K562 (cell line): ENCODE measurements at regions not wholly inside any gene's neighbourhood (a gene's known extent, or its start where the extent isn't known, plus 50 kb on each side); places are given as distances from the start of the nearest gene placed in this dataset.

Experiments used
- ATAC-seq: fragments of 200-7000 bp; cut with Tn5 transposase; 3 replicates; pipeline ENCODE4 v1.9.1; 2020; ENCODE audit warnings: moderate library complexity
- BruUV-seq: library from RNA; stranded (reverse); fragments of 400-500 nt; replicated peaks from 2 replicates; lab custom pipeline; 2021; lab: Mats Ljungman, UMichigan
- CTCF ChIA-PET: fragments of 300-600 bp; formaldehyde crosslinking; extraction: SDS; loops from one replicate; lab custom pipeline; 2021; ENCODE audit warnings: low intra/inter-chr PET ratio; lab: Yijun Ruan, JAX
- POLR2A ChIA-PET: fragments of 300-600, 350-650 bp; sonication (Branson Sonifier 250); formaldehyde crosslinking; extraction: SDS; loops from one replicate; lab custom pipeline; 2021; ENCODE audit warnings: antibody characterized with exemption, inconsistent platforms; lab: Yijun Ruan, JAX
- DNase-seq, 4 experiments: peaks; one replicate each; pipeline versions ENCODE4 v3.0.0 to v3.0.0-alpha.2; 2011 to 2018; ENCODE audit warnings: low spot score in 3 of 4, mixed read lengths in 3 of 4; ENCODE audit errors: extremely low read depth in 1 of 4
- FAIRE-seq: peaks from 2 replicates; lab custom pipeline; 2011; peaks lifted over from hg19 to GRCh38; lab: Jason Lieb, UNC
- H2AFZ ChIP-seq: 2 replicates; pipeline ENCODE4 v1.6.0; 2011; ENCODE audit warnings: low read depth, low read length, control low read depth, inconsistent platforms
- H3K27ac ChIP-seq: fragments of 200-600 bp; 3 replicates; pipeline ENCODE4 v1.8.0; 2011; ENCODE audit warnings: low read depth, mild to moderate bottlenecking, control low read depth, inconsistent platforms, low read length, moderate library complexity, mixed read lengths; ENCODE audit errors: extremely low read depth
- H3K27me3 ChIP-seq, 2 experiments: fragments of 300-600 bp in 1 of 2; 2 replicates in 1 of 2; 3 replicates in 1 of 2; pipeline versions ENCODE4 v1.6.0 to v1.8.0; 2011; ENCODE audit warnings: inconsistent platforms in 2 of 2, low read length in 2 of 2, mild to moderate bottlenecking in 1 of 2, mixed read lengths in 1 of 2, moderate library complexity in 1 of 2; ENCODE audit not compliant: control insufficient read depth in 2 of 2, insufficient read depth in 2 of 2
- H3K36me3 ChIP-seq: fragments of 300-600 bp; 3 replicates; pipeline ENCODE4 v1.8.0; 2011; ENCODE audit warnings: mild to moderate bottlenecking, low read length, inconsistent platforms; ENCODE audit not compliant: control insufficient read depth, insufficient read depth
- H3K4me1 ChIP-seq, 2 experiments: fragments of 200-600 bp in 1 of 2; replicated peaks in 1 of 2; 2 replicates in 1 of 2; 3 replicates in 1 of 2; pipeline versions ENCODE4 v1.5.1 to v1.8.0; 2011; ENCODE audit warnings: inconsistent platforms in 2 of 2, low read length in 2 of 2, mild to moderate bottlenecking in 1 of 2, mixed read lengths in 1 of 2, moderate library complexity in 1 of 2; ENCODE audit not compliant: control insufficient read depth in 2 of 2, insufficient read depth in 2 of 2
- H3K4me2 ChIP-seq: 2 replicates; pipeline ENCODE4 v1.6.1; 2011; ENCODE audit warnings: low read length, control low read depth, inconsistent platforms, mixed read lengths; ENCODE audit not compliant: insufficient read depth
- H3K4me3 ChIP-seq: fragments of 200-600 bp; sonication (generic), shearing (Covaris generic); 2 replicates; pipeline ENCODE4 v1.5.1; 2016; ENCODE audit warnings: control low read depth, inconsistent platforms
- H3K79me2 ChIP-seq: fragments of 200-600 bp; 3 replicates; pipeline ENCODE4 v1.8.0; 2011; ENCODE audit warnings: low read length, inconsistent platforms; ENCODE audit not compliant: control insufficient read depth, insufficient read depth
- H3K9ac ChIP-seq, 2 experiments: 2 replicates each; pipeline versions ENCODE4 v1.6.0 to v1.6.1; 2011; ENCODE audit warnings: low read depth in 2 of 2, low read length in 2 of 2, control low read depth in 1 of 2, inconsistent platforms in 1 of 2, mild to moderate bottlenecking in 1 of 2, mixed read lengths in 1 of 2; ENCODE audit not compliant: insufficient read depth in 1 of 2
- H3K9me1 ChIP-seq: one replicate; pipeline ENCODE4 v1.6.0; 2011; ENCODE audit warnings: inconsistent platforms, mild to moderate bottlenecking, low read length, moderate library complexity; ENCODE audit not compliant: control insufficient read depth, insufficient read depth
- H3K9me3 ChIP-seq: replicated peaks from 2 replicates; pipeline ENCODE4 v1.5.1; 2011; ENCODE audit warnings: low read depth, low read length, inconsistent platforms; ENCODE audit not compliant: control insufficient read depth, insufficient read depth
- H4K20me1 ChIP-seq: replicated peaks from 2 replicates; pipeline ENCODE4 v1.6.1; 2011; ENCODE audit warnings: low read length, inconsistent platforms, mixed read lengths; ENCODE audit not compliant: control insufficient read depth, insufficient read depth
- CBFB ChIP-seq: sonication (generic); formaldehyde crosslinking; IDR thresholded peaks from 2 replicates; pipeline ENCODE4 v1.4.0; 2020; ENCODE audit warnings: mild to moderate bottlenecking, missing genetic modification reagents
- HDAC3 ChIP-seq: fragments of 450-650 bp; IDR thresholded peaks from 2 replicates; pipeline ENCODE4 v1.6.1; 2018; ENCODE audit warnings: borderline replicate concordance, mild to moderate bottlenecking, moderate library complexity; ENCODE audit not compliant: partially characterized antibody
- NCOA1 ChIP-seq: fragments of 450-650 bp; IDR thresholded peaks from 2 replicates; pipeline ENCODE4 v1.6.1; 2016; ENCODE audit warnings: low read depth
- NONO ChIP-seq, 2 experiments: fragments of 200-400 bp in 1 of 2; fragments of 450-650 bp in 1 of 2; formaldehyde crosslinking in 1 of 2; IDR thresholded peaks; 2 replicates each; pipeline ENCODE4 v1.6.1; 2017; ENCODE audit warnings: low read depth in 2 of 2, mild to moderate bottlenecking in 2 of 2, moderate library complexity in 2 of 2, low read length in 1 of 2
- PML ChIP-seq: IDR thresholded peaks from 2 replicates; pipeline ENCODE4 v1.6.1; 2012; ENCODE audit warnings: low read length, inconsistent platforms
- WGBS: fragments of 100-300 bp; shearing (Covaris generic); methylation state at CpG from one replicate; pipeline ENCODE4 v1.1.6; 2016; ENCODE audit warnings: low coverage, mixed read lengths; ENCODE audit not compliant: insufficient coverage; ENCODE audit errors: missing lambda C conversion rate; 5-methylcytosine and 5-hydroxymethylcytosine counted together
- in situ Hi-C: fragments of 300-500 bp; cut with MboI; formaldehyde crosslinking; loops from 4 replicates; pipeline ENCODE4 v1.15.0; 2018; ENCODE audit warnings: inconsistent platforms, mixed read lengths
- intact Hi-C: fragments of 100-400 bp; cut with micrococcal nuclease; formaldehyde crosslinking; loops from 2 replicates; pipeline ENCODE4 v1.14.2; 2022
- TF ChIP-seq, protein P1 (sequence below): fragments of 250-450 bp; sonication (Bioruptor Pico); IDR thresholded peaks from 2 replicates; pipeline ENCODE4 v1.5.0; 2021; ENCODE audit warnings: mild to moderate bottlenecking, borderline replicate concordance
- TF ChIP-seq, protein P2 (sequence below): conservative IDR thresholded peaks from 2 replicates; pipeline ENCODE4 v1.6.1; 2011; ENCODE audit warnings: low read depth, mild to moderate bottlenecking, low read length; ENCODE audit not compliant: control insufficient read depth
- TF ChIP-seq, protein P3 (sequence below), 3 experiments: fragments of 200-800 bp in 1 of 3; fragments of 250-450 bp in 1 of 3; fragments of 450-650 bp in 1 of 3; sonication (Bioruptor Pico) in 1 of 3; sonication (Bioruptor generic) in 1 of 3; formaldehyde crosslinking in 1 of 3; IDR thresholded peaks; 2 replicates each; pipeline versions ENCODE4 v1.6.1 to v1.8.0; 2016 to 2022; ENCODE audit warnings: mild to moderate bottlenecking in 2 of 3, missing genetic modification characterization in 2 of 3, missing compliant biosample characterization in 1 of 3, moderate library complexity in 1 of 3
- TF ChIP-seq, protein P4 (sequence below): fragments of 250-450 bp; sonication (Bioruptor Pico); IDR thresholded peaks from 2 replicates; pipeline ENCODE4 v1.9.0; 2021; ENCODE audit warnings: mild to moderate bottlenecking, inconsistent platforms

DNA sequence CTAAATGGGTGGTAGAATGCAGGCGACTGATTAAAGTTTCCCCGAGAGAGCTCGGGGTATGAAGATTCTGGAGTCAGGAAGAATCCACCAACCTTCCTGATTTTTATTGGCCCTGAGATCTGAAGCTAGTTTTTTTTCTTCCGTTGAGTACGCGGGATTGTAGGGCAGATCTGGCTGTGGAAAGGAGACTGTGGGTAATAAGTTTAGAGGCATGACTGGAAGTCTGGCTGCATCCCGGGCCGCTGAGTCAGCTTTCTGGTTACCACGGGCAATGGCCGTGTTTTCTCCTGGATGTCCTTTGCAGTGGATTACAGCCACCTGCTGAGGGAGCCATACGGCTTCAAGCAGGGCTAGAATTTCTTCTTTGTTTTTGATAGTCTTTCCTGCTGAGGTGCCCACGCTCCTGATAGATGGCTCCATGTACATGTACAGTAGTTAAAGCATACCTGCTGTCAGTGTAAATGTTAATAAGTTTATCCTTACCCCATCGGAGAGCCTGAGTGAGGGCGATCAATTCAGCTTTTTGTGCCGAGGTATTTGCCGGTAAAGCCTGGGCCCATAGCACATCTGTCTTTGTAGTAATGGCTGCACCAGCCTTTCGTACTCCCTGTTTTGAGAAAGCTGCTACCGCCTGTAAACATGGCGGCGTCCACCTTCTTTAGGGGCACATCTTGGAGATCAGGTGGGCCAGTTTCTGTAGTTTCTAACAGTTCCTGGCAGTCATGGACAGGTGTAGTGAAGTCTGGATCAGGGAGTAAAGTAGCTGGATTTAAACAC, 154.0 kb downstream of the TRIM27 start (continued):
- TF ChIP-seq NCOA1, result no peak
- TF ChIP-seq, protein P1, sequence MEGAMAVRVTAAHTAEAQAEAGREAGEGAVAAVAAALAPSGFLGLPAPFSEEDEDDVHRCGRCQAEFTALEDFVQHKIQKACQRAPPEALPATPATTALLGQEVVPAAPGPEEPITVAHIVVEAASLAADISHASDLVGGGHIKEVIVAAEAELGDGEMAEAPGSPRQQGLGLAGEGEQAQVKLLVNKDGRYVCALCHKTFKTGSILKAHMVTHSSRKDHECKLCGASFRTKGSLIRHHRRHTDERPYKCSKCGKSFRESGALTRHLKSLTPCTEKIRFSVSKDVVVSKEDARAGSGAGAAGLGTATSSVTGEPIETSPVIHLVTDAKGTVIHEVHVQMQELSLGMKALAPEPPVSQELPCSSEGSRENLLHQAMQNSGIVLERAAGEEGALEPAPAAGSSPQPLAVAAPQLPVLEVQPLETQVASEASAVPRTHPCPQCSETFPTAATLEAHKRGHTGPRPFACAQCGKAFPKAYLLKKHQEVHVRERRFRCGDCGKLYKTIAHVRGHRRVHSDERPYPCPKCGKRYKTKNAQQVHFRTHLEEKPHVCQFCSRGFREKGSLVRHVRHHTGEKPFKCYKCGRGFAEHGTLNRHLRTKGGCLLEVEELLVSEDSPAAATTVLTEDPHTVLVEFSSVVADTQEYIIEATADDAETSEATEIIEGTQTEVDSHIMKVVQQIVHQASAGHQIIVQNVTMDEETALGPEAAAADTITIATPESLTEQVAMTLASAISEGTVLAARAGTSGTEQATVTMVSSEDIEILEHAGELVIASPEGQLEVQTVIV, result no peak
- TF ChIP-seq, protein P2, sequence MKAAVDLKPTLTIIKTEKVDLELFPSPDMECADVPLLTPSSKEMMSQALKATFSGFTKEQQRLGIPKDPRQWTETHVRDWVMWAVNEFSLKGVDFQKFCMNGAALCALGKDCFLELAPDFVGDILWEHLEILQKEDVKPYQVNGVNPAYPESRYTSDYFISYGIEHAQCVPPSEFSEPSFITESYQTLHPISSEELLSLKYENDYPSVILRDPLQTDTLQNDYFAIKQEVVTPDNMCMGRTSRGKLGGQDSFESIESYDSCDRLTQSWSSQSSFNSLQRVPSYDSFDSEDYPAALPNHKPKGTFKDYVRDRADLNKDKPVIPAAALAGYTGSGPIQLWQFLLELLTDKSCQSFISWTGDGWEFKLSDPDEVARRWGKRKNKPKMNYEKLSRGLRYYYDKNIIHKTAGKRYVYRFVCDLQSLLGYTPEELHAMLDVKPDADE, result no peak

DNA sequence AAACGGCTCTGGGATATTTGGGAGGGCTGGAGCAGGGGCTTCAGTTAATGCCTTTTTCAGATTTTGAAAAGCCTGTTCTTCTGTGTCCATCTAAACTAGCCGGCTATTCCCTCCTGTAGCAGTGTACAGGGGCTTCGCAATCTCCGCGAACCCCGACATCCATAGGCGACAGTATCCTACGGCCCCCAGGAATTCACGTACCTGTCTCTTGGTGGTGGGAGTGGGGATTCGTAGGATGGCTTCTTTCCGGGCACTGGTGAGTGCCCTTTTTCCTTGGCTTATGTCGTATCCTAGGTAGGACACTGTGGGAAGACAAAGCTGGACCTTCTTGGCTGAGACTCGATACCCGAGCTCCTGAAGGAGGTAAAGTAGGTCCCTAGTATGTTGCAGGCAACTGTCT, 153.1 kb downstream of the TRIM27 start:
- intact Hi-C loops, result loop anchor here (1.0 to 2.0 kb wide), 3 partner anchors 68 to 247 kb away; no protein-coding TSS in a partner anchor
- H3K36me3 ChIP-seq, result no peaks in the 10 kb centered on the region
- no peaks in the 10 kb centered on the region for H3K27me3 ChIP-seq
- H2AFZ ChIP-seq, result no peak overlapping the region
- CTCF ChIA-PET, result interaction anchor here (1.3 to 1.7 kb wide), 2 partner anchors 84 to 219 kb away, joined by 3 to 5 read pairs; no protein-coding TSS in a partner anchor
- ATAC-seq (no peak), FAIRE-seq (no peak), DNase-seq (no peak)
- no peaks in the 10 kb centered on the region for H3K79me2 ChIP-seq
- no TSS peak for BruUV-seq
- WGBS, result 83% methylated on average over 14 of the region's 14 CpGs
- no peak overlapping the region for H3K27ac ChIP-seq
- H3K4me2 ChIP-seq, result no peak overlapping the region
- no peaks in the 10 kb centered on the region for H3K9me3 ChIP-seq
- H3K9me1 ChIP-seq, result no peaks in the 10 kb centered on the region
- H4K20me1 ChIP-seq, result no peaks in the 10 kb centered on the region
- no peak overlapping the region for H3K4me3 ChIP-seq
- in situ Hi-C loops, result no loop called here
- peaks cover 27 to 31% of the 10 kb centered on the region in 2 experiments for H3K4me1 ChIP-seq
- POLR2A ChIA-PET, result interaction anchor here (0.8 to 3.2 kb wide), 4 partner anchors 12 to 171 kb away, joined by 3 to 33 read pairs (median 3); no protein-coding TSS in a partner anchor
- H3K9ac ChIP-seq, result no peak overlapping the region
- TF ChIP-seq, protein P3, sequence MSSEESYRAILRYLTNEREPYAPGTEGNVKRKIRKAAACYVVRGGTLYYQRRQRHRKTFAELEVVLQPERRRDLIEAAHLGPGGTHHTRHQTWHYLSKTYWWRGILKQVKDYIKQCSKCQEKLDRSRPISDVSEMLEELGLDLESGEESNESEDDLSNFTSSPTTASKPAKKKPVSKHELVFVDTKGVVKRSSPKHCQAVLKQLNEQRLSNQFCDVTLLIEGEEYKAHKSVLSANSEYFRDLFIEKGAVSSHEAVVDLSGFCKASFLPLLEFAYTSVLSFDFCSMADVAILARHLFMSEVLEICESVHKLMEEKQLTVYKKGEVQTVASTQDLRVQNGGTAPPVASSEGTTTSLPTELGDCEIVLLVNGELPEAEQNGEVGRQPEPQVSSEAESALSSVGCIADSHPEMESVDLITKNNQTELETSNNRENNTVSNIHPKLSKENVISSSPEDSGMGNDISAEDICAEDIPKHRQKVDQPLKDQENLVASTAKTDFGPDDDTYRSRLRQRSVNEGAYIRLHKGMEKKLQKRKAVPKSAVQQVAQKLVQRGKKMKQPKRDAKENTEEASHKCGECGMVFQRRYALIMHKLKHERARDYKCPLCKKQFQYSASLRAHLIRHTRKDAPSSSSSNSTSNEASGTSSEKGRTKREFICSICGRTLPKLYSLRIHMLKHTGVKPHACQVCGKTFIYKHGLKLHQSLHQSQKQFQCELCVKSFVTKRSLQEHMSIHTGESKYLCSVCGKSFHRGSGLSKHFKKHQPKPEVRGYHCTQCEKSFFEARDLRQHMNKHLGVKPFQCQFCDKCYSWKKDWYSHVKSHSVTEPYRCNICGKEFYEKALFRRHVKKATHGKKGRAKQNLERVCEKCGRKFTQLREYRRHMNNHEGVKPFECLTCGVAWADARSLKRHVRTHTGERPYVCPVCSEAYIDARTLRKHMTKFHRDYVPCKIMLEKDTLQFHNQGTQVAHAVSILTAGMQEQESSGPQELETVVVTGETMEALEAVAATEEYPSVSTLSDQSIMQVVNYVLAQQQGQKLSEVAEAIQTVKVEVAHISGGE (CRISPR knock-in tag; IDR thresholded peaks at IDR 0.05), result no peak
- TF ChIP-seq, protein P4, sequence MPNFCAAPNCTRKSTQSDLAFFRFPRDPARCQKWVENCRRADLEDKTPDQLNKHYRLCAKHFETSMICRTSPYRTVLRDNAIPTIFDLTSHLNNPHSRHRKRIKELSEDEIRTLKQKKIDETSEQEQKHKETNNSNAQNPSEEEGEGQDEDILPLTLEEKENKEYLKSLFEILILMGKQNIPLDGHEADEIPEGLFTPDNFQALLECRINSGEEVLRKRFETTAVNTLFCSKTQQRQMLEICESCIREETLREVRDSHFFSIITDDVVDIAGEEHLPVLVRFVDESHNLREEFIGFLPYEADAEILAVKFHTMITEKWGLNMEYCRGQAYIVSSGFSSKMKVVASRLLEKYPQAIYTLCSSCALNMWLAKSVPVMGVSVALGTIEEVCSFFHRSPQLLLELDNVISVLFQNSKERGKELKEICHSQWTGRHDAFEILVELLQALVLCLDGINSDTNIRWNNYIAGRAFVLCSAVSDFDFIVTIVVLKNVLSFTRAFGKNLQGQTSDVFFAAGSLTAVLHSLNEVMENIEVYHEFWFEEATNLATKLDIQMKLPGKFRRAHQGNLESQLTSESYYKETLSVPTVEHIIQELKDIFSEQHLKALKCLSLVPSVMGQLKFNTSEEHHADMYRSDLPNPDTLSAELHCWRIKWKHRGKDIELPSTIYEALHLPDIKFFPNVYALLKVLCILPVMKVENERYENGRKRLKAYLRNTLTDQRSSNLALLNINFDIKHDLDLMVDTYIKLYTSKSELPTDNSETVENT (CRISPR knock-in tag), result no peak
- TF ChIP-seq CBFB (CRISPR knock-in tag) (no peak), PML (no peak), HDAC3 (no peak), NONO (IDR thresholded peaks at IDR 0.05; ENCODE audit: low read depth in 2 of 2, low read length in 1 of 2) (no peak)
